Effector CD8-positive, alpha-beta T cell (primary cell): ENCODE measurements at regions not wholly inside any gene's neighbourhood (a gene's known extent, or its start where the extent isn't known, plus 50 kb on each side); places are given as distances from the start of the nearest gene placed in this dataset.

Source experiments
- DNase-seq: peaks from one replicate; lab custom pipeline; 2025; lab: John Stamatoyannopoulos, UW

DNA sequence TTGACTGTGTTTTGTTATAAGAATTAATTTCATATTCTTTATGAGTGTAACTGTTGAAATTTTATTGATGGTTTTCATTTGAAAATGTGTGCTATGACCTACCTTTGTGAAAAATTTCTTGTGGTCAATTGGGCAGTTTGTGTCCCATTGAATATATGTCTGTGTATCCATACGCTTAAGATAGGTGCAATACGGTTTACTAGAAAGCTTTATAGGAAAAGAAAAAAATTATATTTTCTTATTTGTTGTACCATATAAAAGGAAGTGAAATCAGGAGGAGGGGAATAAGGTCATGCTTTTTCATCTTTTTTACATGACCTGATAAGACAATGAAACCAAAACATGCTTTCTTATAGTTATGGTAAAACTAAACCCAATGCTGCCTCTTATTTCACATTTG is 807.7 kb downstream of the USP25 start:
- DNase-seq = no peak

GRCh38 chr21:16538405-16538804 is 808.6 kb downstream of the USP25 start:
- DNase-seq = no peak

GRCh38 chr21:16538936-16539440 is 809.2 kb downstream of the USP25 start:
- no peak for DNase-seq

DNA sequence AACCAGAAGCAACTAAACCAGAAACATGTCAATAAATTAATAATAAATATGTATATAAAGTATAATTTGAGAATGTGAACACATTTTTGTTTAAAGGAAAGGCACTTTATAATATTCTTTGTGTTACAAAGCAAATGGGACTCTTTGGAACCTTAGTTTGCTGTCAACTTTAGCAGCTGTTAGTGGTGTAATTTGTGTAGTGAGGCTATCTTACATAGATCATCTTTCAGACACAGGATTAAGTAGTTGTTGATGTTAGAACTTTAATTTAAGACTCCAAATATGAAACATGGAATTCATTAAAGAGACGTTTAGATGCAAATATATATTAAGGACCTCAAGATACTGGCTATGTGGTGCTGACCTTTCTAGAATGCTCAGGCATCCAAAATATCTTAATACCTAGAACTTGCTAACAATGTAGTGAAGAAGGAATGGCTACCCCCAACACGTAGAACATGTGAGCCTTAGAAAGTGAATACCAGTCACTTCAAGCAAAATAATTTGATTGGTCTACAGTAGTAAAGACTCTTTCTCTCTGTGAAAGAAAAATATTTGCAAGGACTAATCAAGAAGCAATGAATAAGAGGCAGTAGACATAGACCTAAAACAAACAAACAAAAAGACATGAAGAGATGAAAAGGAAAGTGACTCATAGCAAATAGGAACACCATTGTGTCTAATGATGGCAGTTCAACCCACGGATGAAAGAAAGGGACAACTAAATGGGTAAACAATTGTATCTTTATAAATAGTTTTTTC is 811.4 kb downstream of the USP25 start:
- no peak for DNase-seq

- no peak for DNase-seq
Measured at GRCh38 chr21:16550118-16550517, 820.3 kb downstream of the USP25 start.

- DNase-seq = no peak
Measured at GRCh38 chr21:16550917-16551741, 821.3 kb downstream of the USP25 start.

GRCh38 chr21:16552880-16553279 is 823.1 kb downstream of the USP25 start:
- DNase-seq = no peak

GRCh38 chr21:16554503-16554902 is 824.7 kb downstream of the USP25 start:
- no peak for DNase-seq

GRCh38 chr21:16563116-16563515 is 833.3 kb downstream of the USP25 start:
- DNase-seq = no peak

GRCh38 chr21:16563795-16564194 is 834.0 kb downstream of the USP25 start:
- no peak for DNase-seq

DNA sequence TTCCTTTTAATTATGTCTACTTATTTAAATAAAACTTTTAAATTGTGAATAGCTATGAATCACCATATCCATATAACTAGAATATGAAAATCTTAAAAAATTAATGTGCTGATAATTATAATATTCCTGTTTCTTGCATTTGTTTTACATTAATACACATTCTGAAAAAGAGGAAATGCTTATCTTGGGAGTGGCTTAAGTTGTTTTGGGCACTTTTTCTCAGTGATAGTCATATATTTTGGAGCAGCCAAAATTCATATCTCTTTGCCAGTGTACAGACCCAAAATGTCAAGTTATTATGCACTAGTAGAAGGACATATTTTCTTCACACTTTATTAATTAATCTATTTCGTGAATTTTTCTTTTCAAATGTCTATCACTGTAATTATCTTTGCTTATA is 838.5 kb downstream of the USP25 start:
- no peak for DNase-seq

GRCh38 chr21:16568661-16569060 is 838.9 kb downstream of the USP25 start:
- no peak for DNase-seq

GRCh38 chr21:16569679-16570078 is 839.9 kb downstream of the USP25 start:
- no peak for DNase-seq

DNA sequence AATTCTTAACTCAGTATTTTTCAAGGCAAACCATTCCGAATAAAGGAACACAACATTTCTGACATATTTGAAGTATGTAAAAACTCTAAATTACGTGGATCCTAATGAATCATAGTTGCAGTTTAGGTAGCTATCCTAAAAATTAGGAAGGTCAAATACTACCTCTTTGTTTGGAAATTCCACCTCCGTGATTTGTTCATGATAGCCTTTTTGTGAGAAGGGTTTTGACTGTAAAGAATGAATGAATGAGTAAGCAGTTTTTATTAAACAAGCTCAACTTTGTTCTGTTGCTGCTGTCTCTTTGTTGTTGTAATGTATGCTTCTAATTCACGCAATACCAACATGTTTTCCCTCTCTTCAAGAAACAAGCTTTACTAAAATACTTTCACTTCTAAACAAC is 840.4 kb downstream of the USP25 start:
- DNase-seq = no peak

- DNase-seq = no peak
Measured at GRCh38 chr21:16570856-16571255, 841.1 kb downstream of the USP25 start.

DNA sequence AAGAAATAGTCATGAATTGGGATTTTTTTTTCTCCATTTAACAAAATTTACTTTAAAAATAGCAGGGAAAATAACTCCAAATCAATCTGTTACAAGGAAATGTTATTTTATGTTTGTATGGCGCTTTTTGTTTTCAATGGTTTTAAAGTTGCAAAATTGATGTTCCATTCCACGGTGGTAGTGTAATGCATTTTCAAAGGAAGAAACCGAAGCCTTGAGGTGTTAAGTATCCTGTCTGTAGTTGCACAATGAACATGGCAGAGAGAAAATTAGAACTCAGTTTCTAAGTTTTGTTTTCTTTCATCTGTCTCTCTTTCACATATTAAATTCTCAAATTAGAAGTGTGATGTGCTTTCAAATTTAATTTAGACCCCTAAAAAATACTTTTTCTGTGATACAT is 841.8 kb downstream of the USP25 start:
- DNase-seq = no peak

DNA sequence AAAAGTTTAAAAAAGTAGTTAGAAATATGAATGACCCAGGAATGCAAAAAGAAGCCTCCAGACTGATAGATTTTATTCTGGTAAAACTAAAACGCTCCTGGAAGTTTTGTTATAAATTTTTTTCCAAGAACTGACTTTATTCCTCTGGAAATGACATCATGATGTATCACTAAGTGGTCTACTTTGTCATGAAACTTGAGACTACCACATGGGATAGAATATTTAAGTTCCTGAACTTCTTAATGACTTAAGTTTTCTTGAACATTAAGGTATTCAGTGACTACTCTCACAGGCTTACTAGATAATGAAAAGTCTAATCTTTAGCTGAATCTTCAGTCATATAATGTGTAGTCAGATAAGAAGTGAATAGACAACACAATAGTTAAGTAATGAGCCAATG is 842.2 kb downstream of the USP25 start:
- DNase-seq = no peak

DNA sequence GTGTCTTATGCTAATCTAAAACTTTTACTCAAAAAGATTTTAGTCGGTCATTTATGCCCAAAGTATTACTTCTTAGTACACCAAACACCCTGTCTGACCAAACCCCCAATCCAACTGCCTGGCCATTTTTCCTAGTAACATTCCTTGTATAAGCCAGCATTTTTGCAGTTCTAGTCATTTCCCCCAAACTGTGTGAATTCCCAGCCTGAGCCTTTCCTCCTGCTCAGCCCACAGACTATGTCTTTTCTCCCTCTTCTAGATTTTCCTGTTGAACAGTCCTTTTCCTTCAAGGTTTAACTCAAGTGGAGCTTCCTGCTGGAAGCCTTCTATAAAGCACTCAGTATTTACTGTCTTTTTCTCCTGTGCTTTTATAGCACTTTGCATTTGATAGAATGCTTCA is 843.8 kb downstream of the USP25 start:
- no peak for DNase-seq

- DNase-seq = no peak
Measured at GRCh38 chr21:16577975-16578374, 848.2 kb downstream of the USP25 start.

DNA sequence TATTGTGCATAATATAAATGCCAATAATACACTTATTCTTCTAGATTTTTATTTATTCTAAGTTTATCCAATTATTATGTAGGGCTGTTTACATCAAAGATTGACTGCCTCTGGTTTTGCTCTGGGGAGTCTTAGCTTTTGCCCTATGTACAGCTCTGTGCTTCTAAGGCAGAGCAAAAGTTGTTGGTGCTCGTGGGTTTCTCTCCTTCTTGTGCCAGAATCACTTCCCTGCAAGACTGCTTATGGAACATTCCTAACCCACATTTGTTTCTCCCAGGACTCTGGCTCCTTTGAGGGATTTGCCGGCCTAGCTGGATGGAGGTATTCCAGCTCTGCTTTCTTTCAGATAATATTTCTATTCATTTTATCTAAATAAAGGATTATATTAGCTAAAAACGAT is 849.1 kb downstream of the USP25 start:
- DNase-seq = no peak

DNA sequence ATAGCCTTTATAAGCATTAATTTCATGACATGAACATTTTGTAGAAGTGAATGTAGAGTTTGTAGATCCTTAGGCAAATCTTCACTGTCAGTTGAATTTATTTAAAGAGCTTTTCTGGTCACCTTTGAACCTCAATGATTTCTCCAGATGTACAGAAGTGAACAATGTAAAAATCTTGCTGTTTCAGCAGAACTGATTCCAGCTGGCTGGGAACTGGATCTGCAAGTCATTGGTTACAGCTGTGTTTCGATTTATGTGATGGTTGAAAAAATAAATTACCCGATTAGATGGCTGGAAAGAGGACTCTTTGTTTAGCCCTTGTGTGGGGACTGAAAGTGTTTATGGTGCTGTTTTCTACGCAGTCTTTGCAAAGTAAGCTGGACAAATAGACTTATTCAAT is 849.8 kb downstream of the USP25 start:
- DNase-seq = no peak

DNA sequence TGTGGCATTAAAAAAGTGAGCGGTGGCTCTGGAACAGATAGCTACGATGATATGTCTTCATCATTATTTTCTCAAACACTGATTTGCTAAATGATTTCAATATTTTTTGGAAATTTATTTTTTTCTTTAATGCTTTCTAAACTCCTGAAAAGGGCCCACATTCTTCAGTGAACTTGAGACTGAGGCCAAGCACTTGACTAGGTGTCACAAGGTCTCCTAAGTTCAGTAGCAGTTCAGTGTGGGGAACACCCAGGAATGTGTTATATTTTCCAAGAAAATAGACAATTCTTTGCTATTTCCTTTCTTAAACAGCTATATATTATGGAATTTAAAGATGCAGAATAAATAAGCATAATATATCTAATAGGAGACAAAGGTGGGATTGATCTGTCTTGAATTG is 850.9 kb downstream of the USP25 start:
- DNase-seq = no peak

GRCh38 chr21:16583556-16583955 is 853.8 kb downstream of the USP25 start:
- no peak for DNase-seq
